Peyer's patch (tissue), 4 donors: ENCODE measurements at regions not wholly inside any gene's neighbourhood (a gene's known extent, or its start where the extent isn't known, plus 50 kb on each side); places are given as distances from the start of the nearest gene placed in this dataset.

Experiments used
- CTCF ChIP-seq, 6 experiments: fragments of 450-650 bp in 4 of 6; fragments of 200-600 bp in 2 of 6; sonication (generic) in 1 of 6; IDR thresholded peaks; one replicate each; pipeline ENCODE4 v1.5.1; 2017 to 2019; ENCODE audit warnings: antibody characterized with exemption in 6 of 6, mild to moderate bottlenecking in 3 of 6, moderate library complexity in 1 of 6
- POLR2A ChIP-seq, 2 donors: fragments of 450-650 bp; IDR thresholded peaks; one replicate each; pipeline ENCODE4 v1.5.1; 2017; ENCODE audit warnings: antibody characterized with exemption in 2 of 2, mild to moderate bottlenecking in 2 of 2, moderate library complexity in 2 of 2

DNA sequence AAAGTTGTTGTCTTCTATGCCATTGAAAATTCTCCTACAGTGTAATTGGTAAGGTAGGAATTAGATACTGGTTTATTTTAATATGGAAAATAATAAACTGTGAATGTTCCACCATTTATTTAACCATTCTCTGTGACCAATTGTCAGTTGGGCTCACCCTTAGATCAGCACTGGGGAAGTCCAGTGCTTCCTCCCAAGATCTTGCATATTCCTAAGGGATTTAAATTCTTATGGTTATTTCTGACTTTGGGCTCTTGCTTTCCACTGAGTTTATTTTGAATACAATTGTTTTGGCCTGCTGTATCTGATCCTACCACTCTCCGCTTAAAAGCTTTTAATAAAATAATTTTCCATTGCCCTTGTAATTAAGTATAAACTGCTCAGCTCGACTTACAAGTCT lies 137.4 kb downstream of the OR2K2 start:
- TF ChIP-seq CTCF (IDR thresholded peaks at IDR 0.05), result no peak
- no peak for TF ChIP-seq POLR2A (IDR thresholded peaks at IDR 0.05)
